IMR-90 (cell line): ENCODE measurements at regions not wholly inside any gene's neighbourhood (a gene's known extent, or its start where the extent isn't known, plus 50 kb on each side); places are given as distances from the start of the nearest gene placed in this dataset.

Experiments
- BHLHE40 ChIP-seq: fragments of 150-350 bp; IDR thresholded peaks from 2 replicates; pipeline ENCODE4 v1.6.1; 2016; ENCODE audit warnings: mild to moderate bottlenecking, low read depth, low read length
- CTCF ChIP-seq: conservative IDR thresholded peaks from 2 replicates; pipeline ENCODE4 v1.5.1; 2012; ENCODE audit warnings: mild to moderate bottlenecking, low read depth, low read length, improper control_type of control experiment
- POLR2A ChIP-seq: IDR thresholded peaks from 2 replicates; pipeline ENCODE4 v1.6.1; 2012; ENCODE audit warnings: mild to moderate bottlenecking, low read depth, low read length
- RAD21 ChIP-seq: IDR thresholded peaks from 2 replicates; pipeline ENCODE4 v1.6.1; 2012; ENCODE audit warnings: low read length, improper control_type of control experiment

GRCh38 chr18:1496096-1496495 is 591.4 kb downstream of the ADCYAP1 start:
- TF ChIP-seq CTCF, result no peak
- TF ChIP-seq RAD21, result no peak
- no peak for TF ChIP-seq BHLHE40
- TF ChIP-seq POLR2A, result no peak
